ENCODE measurements at regions not wholly inside any gene's neighbourhood (a gene's known extent, or its start where the extent isn't known, plus 50 kb on each side); places are given as distances from the start of the nearest gene placed in this dataset.
A peak's percentile ranks its signal among the peaks of the same experiment; 100 is the strongest.

DNA sequence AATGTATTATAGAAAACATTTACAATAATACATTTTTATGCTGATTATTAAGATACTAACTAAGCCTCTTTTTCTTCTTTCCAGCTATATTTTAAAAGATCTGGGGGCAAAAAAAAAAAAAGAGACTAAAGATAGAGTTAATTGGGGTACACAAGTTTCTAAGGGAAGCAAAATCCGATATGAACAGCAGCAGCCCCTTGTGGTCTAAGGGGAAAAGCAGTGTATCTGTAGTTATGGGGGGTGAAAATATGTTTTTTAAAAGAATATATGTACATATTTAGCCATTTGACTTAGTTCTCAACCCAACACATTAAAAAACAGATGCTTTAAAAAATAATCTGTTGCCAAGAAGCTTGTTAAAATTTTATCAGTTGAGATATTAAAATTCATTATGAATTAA, 134.3 kb upstream of the POU5F2 start:
- no peak for DNase-seq

GRCh38 chr5:93874491-93874890, 133.1 kb upstream of the POU5F2 start:
- DNase-seq = no peak

GRCh38 chr5:93874080-93874479, 132.7 kb upstream of the POU5F2 start:
- no peak for DNase-seq

GRCh38 chr5:93873211-93873736, 131.9 kb upstream of the POU5F2 start:
- DNase-seq = no peak

DNA sequence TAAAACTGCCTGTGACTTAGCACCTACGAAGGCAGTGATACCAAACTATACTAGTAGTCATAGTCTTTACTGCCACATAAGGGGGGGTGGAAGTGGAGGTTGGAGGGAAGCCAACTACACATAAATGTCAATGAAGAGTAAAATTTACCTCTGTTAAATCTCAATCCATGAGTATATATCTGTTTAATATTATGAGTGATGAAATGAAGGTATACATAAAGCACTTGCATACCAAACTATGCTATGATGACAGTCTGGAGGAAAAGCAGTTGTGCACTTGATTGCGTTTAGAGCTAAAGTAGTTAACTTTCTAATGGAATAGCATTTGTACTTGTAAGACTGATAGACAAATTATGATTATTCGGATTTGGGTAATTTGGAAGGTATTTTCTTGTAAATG, 129.2 kb upstream of the POU5F2 start:
- DNase-seq = no peak

DNA sequence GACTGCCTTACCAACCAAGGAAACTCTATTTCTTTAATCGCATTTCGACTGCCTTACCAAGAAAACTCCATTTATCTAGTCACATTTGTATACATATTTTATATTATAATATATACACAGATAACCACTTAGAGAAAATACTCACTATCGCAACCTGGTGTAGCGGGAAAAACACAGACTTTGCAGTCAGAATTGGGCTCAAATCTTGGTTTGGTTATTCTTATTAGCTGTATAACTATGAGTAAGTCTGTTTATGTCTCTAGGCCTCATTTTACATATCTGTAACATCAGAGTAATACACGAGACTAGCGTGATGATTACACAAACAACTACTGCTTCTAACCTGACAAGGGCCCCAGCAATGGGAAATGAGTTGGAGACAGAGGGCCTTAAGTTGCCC, 127.5 kb upstream of the POU5F2 start:
- no peak for DNase-seq

DNA sequence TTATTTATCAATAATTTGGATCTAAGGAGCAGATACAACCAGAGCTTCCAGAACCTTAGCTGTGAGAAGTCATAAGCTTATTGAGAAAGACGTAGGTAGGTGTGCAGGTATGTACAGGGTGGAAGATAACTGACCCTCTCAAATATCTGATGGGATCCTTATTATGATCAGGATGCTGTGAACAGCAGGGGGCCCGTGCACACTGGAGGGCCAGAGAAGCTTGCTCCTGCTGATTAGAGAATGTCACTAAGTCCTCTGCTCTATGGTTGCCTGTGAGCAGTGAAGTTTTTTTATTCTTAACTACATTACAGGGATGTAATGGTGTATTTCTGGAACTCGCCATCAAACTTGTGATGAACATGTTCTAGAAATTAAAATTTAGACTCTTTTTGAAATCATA, 108.9 kb upstream of the POU5F2 start:
- no peak for DNase-seq

GRCh38 chr5:93845376-93845775, 104.0 kb upstream of the POU5F2 start:
- no peak for DNase-seq

GRCh38 chr5:93831449-93831848, 90.0 kb upstream of the POU5F2 start:
- no peak for DNase-seq

DNA sequence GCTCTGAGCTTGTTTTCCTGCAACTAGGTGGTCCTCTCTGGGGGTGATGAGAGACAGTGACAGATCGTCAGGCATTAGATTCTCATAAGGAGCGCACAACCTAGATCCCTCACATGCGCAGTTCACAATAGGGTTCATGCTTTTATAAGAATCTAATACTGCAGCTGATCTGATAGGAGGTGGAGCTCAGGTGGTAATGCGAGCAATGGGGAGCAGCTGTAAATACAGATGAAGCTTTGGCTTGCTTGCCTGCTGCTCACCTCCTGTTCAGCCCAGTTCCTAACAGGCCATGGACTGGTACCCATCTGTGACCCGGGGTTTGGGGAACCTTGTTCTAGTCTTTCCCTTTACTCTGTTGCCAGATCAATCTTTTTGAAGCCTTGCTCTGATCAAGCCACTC, 89.5 kb upstream of the POU5F2 start:
- DNase-seq = no peak

GRCh38 chr5:93829346-93829745, 87.9 kb upstream of the POU5F2 start:
- no peak for DNase-seq

- DNase-seq = no peak
These were observed 80.6 kb upstream of the POU5F2 start for GRCh38 chr5:93821891-93822415.

GRCh38 chr5:93819668-93820067, 78.3 kb upstream of the POU5F2 start:
- DNase-seq = no peak

- no peak for DNase-seq
These were observed 69.4 kb upstream of the POU5F2 start for GRCh38 chr5:93810780-93811179.

DNA sequence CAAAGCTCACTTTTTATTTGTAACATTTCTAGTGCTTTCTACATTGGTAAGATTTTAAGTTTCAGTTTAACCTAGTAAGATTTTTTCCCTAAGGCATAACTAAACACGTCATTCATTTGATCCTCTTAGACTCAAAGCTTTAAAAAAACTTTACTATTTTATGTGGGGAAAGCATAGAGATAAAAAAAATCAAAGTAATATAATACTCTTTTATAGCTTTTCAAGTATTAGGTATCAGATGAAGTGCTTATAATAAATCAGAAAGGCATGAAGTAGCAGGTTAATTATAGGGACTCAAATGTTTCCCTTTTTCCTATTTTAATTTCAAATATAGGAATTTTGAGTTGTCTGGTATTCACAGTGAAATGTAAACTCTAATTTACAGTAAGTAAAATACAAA, 68.0 kb upstream of the POU5F2 start:
- no peak for DNase-seq

DNA sequence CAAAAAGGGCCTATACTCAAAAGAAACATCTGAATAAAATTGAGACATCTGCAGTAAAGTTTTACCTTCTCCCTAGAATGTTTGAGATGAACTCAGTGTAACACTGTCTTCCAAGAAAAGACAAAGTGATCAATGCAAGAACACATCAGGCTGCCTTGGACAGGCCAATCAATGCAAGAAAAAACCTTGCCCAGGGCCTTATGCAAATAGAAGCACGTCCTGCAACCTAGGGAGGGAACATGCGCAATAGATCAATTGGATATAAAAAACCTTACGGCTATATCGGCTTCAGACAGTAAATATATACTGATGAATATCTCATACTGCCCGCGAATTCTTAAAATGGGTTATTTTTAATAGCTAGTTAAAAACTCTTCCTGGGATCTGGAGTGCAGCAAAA, 66.4 kb upstream of the POU5F2 start:
- DNase-seq = no peak

- no peak for DNase-seq
These were observed 64.4 kb upstream of the POU5F2 start for GRCh38 chr5:93805616-93806379.

DNA sequence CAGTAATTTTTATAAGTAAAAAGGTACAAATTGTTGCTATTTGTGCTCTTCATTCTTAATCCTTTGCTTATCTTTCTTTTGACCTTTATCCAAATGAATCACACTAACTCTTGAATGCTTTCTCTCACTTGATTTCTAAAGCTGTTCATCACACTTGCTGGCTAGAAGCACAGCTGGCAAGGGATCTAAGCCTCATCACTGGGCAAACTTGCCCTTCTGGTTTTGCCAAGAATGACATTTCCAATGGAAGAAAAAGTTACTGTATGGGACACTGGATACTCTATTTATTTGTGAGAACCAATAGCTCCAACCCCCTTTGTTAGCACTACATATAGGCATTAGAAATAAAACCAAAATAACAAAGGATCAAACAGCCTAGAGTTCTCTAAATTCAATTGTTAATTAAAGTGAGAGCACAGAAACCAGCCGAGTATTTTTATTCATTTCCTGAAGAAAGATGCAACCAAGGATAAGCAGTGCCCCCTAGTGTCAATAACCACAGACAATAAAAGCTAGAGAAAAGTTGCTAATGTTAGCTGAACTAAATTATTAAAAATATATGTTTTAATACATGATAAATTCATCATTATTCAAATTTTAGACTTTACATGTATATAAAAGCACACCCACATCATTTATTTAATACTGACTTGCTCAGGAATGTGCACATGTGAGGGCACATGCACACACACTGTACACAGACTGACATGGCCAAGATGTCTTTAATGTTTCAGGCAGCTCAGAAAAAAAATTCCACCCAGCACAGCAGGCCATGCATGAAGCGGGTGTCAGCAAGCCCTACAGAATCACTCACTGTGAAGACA, 59.8 kb upstream of the POU5F2 start:
- peak; percentile 48 for DNase-seq

GRCh38 chr5:93794954-93795353, 53.6 kb upstream of the POU5F2 start:
- no peak for DNase-seq

- no peak for DNase-seq
These were observed 51.9 kb upstream of the POU5F2 start for GRCh38 chr5:93793159-93793781.

DNA sequence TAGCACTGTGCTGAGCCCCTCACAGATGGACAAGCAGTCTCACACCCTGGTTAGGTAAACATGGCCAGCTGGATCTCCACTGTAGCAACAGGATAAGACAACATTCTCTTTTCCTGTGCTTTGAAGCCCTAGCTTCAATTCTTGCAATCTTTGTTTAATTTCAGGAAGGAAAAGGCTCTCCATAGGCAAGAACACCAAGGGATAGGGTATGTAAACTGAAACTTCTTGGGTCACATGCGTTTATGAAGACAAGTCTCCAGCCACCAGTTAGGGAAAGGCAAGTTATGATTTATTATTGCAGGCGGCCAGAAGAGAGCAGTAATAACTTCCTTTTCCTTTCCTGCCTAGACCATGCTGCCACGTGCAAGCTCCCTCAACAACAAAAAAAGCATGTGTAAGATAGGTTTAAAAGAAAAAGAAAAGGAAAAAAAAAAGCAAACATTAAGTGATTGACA, 50.1 kb upstream of the POU5F2 start:
- DNase-seq = no peak
